ENCODE measurements at regions not wholly inside any gene's neighbourhood (a gene's known extent, or its start where the extent isn't known, plus 50 kb on each side); places are given as distances from the start of the nearest gene placed in this dataset.
"Not testable (repeated sequence)": the region's sequence is repeated elsewhere in the genome, so short reads cannot be mapped to it uniquely, and the experiment has no call there.

GRCh38 chr11:121358760-121359159 lies 66.2 kb downstream of the SC5D start:
- H3K27me3 ChIP-seq (replicated peaks; ENCODE audit: insufficient read depth): peaks cover 15% of the 10 kb centered on the region; the same call in 1 of the 2 replicates
- in situ Hi-C loops (cut with MboI): no loop called here
- H2AFZ ChIP-seq: no peak overlapping the region
- no peak overlapping the region for H3K4me3 ChIP-seq
- WGBS, 2 experiments (ENCODE audit: low coverage in 1 of 2, low lambda C conversion rate in 2 of 2, missing lambda C conversion rate in 2 of 2): 12 to 23% methylated on average over 1 of the region's 1 CpG
- no peaks in the 10 kb centered on the region for H3K9me2 ChIP-seq (ENCODE audit: insufficient read depth)
- no peak overlapping the region for H3K9ac ChIP-seq
- DNase-seq: no peak
- H3K4me1 ChIP-seq (ENCODE audit: insufficient read depth): no peaks in the 10 kb centered on the region
- no peaks in the 10 kb centered on the region for H3K79me2 ChIP-seq (ENCODE audit: insufficient read depth)
- H3K4me2 ChIP-seq (ENCODE audit: unreplicated experiment): no peak overlapping the region
- TF ChIP-seq EZH2phosphoT487 (IDR thresholded peaks at IDR 0.05; ENCODE audit: insufficient read depth, low read depth) (no peak), EZH2 (IDR thresholded peaks at IDR 0.05; ENCODE audit: insufficient read depth, poor library complexity, severe bottlenecking) (no peak)
- no peak overlapping the region for H3K27ac ChIP-seq
- H4K20me1 ChIP-seq (ENCODE audit: insufficient read depth): no peaks in the 10 kb centered on the region
- no peaks in the 10 kb centered on the region for H3K36me3 ChIP-seq (ENCODE audit: low read depth)
- no peaks in the 10 kb centered on the region for H3F3A ChIP-seq (ENCODE audit: insufficient read depth)
- H3K9me3 ChIP-seq (ENCODE audit: low read depth): no peaks in the 10 kb centered on the region

- Histone ChIP-seq H3K27me3 (replicated peaks; ENCODE audit: insufficient read depth) (peaks cover 19% of the 10 kb centered on the region; the same call in 1 of the 2 replicates), H3K27ac (no peak overlapping the region), H3K79me2 (ENCODE audit: insufficient read depth) (no peaks in the 10 kb centered on the region), H3K36me3 (ENCODE audit: low read depth) (no peaks in the 10 kb centered on the region), H3K9ac (no peak overlapping the region), H4K20me1 (ENCODE audit: insufficient read depth) (no peaks in the 10 kb centered on the region), H3F3A (ENCODE audit: insufficient read depth) (no peaks in the 10 kb centered on the region), H3K4me1 (ENCODE audit: insufficient read depth) (no peaks in the 10 kb centered on the region), H3K4me2 (ENCODE audit: unreplicated experiment) (no peak overlapping the region), H3K9me3 (ENCODE audit: low read depth) (no peaks in the 10 kb centered on the region), H2AFZ (no peak overlapping the region), H3K4me3 (no peak overlapping the region), H3K9me2 (ENCODE audit: insufficient read depth) (no peaks in the 10 kb centered on the region)
- in situ Hi-C loops (cut with MboI): no loop called here
- TF ChIP-seq EZH2 (IDR thresholded peaks at IDR 0.05; ENCODE audit: insufficient read depth, poor library complexity, severe bottlenecking) (no peak), EZH2phosphoT487 (IDR thresholded peaks at IDR 0.05; ENCODE audit: insufficient read depth, low read depth) (no peak)
- no peak for DNase-seq
Observed at GRCh38 chr11:121359591-121359990, 67.0 kb downstream of the SC5D start.

- DNase-seq; H3K79me2 ChIP-seq (ENCODE audit: insufficient read depth); H3K9ac ChIP-seq; H3K4me1 ChIP-seq (ENCODE audit: insufficient read depth); H3K36me3 ChIP-seq (ENCODE audit: low read depth); H2AFZ ChIP-seq; H3K4me3 ChIP-seq; H3K9me3 ChIP-seq (ENCODE audit: low read depth); in situ Hi-C loops (cut with MboI); H4K20me1 ChIP-seq (ENCODE audit: insufficient read depth); H3F3A ChIP-seq (ENCODE audit: insufficient read depth); H3K9me2 ChIP-seq (ENCODE audit: insufficient read depth); H3K27ac ChIP-seq; H3K4me2 ChIP-seq (ENCODE audit: unreplicated experiment): not testable (repeated sequence)
- WGBS, 2 experiments (ENCODE audit: low coverage in 1 of 2, low lambda C conversion rate in 2 of 2, missing lambda C conversion rate in 2 of 2): 89% methylated on average over 13 to 41 of the region's 41 CpGs
- peaks cover 32% of the 10 kb centered on the region for H3K27me3 ChIP-seq (replicated peaks; ENCODE audit: insufficient read depth)
Observed at GRCh38 chr11:121362955-121363354, 70.4 kb downstream of the SC5D start.

GRCh38 chr11:121365304-121365703 lies 72.7 kb downstream of the SC5D start:
- Histone ChIP-seq H3K27me3 (replicated peaks; ENCODE audit: insufficient read depth) (peaks cover 56% of the 10 kb centered on the region), H3K9me2 (ENCODE audit: insufficient read depth) (no peaks in the 10 kb centered on the region), H3K9ac (no peak overlapping the region), H3K4me2 (ENCODE audit: unreplicated experiment) (no peak overlapping the region), H3K36me3 (ENCODE audit: low read depth) (no peaks in the 10 kb centered on the region), H2AFZ (no peak overlapping the region), H3K27ac (no peak overlapping the region), H3F3A (ENCODE audit: insufficient read depth) (no peaks in the 10 kb centered on the region), H3K79me2 (ENCODE audit: insufficient read depth) (no peaks in the 10 kb centered on the region), H3K9me3 (ENCODE audit: low read depth) (no peaks in the 10 kb centered on the region), H3K4me1 (ENCODE audit: insufficient read depth) (no peaks in the 10 kb centered on the region), H4K20me1 (ENCODE audit: insufficient read depth) (no peaks in the 10 kb centered on the region), H3K4me3 (no peak overlapping the region)
- WGBS, 2 experiments (ENCODE audit: low coverage in 1 of 2, low lambda C conversion rate in 2 of 2, missing lambda C conversion rate in 2 of 2): 58 to 74% methylated on average over 4 of the region's 4 CpGs
- DNase-seq: no peak
- TF ChIP-seq EZH2phosphoT487 (IDR thresholded peaks at IDR 0.05; ENCODE audit: insufficient read depth, low read depth): no peak
- TF ChIP-seq EZH2 (IDR thresholded peaks at IDR 0.05; ENCODE audit: insufficient read depth, poor library complexity, severe bottlenecking): no peak
- in situ Hi-C loops (cut with MboI): no loop called here

GRCh38 chr11:121366038-121366437 lies 73.5 kb downstream of the SC5D start:
- in situ Hi-C loops (cut with MboI): no loop called here
- no peaks in the 10 kb centered on the region for H3K4me1 ChIP-seq (ENCODE audit: insufficient read depth)

More at GRCh38 chr11:121366038-121366437, 73.5 kb downstream of the SC5D start:
- H3K36me3 ChIP-seq (ENCODE audit: low read depth): no peaks in the 10 kb centered on the region
- no peak overlapping the region for H3K9ac ChIP-seq
- H4K20me1 ChIP-seq (ENCODE audit: insufficient read depth): no peaks in the 10 kb centered on the region
- no peaks in the 10 kb centered on the region for H3K9me2 ChIP-seq (ENCODE audit: insufficient read depth)
- WGBS, 2 experiments (ENCODE audit: low coverage in 1 of 2, low lambda C conversion rate in 2 of 2, missing lambda C conversion rate in 2 of 2): 85 to 94% methylated on average over 5 of the region's 5 CpGs
- no peak overlapping the region for H3K4me2 ChIP-seq (ENCODE audit: unreplicated experiment)
- H3K4me3 ChIP-seq: no peak overlapping the region
- no peak for TF ChIP-seq EZH2phosphoT487 (IDR thresholded peaks at IDR 0.05; ENCODE audit: insufficient read depth, low read depth)
- no peak for TF ChIP-seq EZH2 (IDR thresholded peaks at IDR 0.05; ENCODE audit: insufficient read depth, poor library complexity, severe bottlenecking)
- no peaks in the 10 kb centered on the region for H3K9me3 ChIP-seq (ENCODE audit: low read depth)
- no peaks in the 10 kb centered on the region for H3F3A ChIP-seq (ENCODE audit: insufficient read depth)
- no peak overlapping the region for H2AFZ ChIP-seq
- no peaks in the 10 kb centered on the region for H3K79me2 ChIP-seq (ENCODE audit: insufficient read depth)
- H3K27me3 ChIP-seq (replicated peaks; ENCODE audit: insufficient read depth): peaks cover 57% of the 10 kb centered on the region
- H3K27ac ChIP-seq: no peak overlapping the region
- no peak for DNase-seq
